Kidney epithelial cell (primary cell): ENCODE measurements at regions not wholly inside any gene's neighbourhood (a gene's known extent, or its start where the extent isn't known, plus 50 kb on each side); places are given as distances from the start of the nearest gene placed in this dataset.

Source experiments
- DNase-seq: peaks from one replicate; pipeline ENCODE4 v3.0.0-alpha.2; 2010; ENCODE audit warnings: low read depth
- H3K27me3 ChIP-seq: 2 replicates; pipeline ENCODE4 v1.6.0; 2011; ENCODE audit warnings: low read length; ENCODE audit not compliant: control insufficient read depth, insufficient read depth
- H3K36me3 ChIP-seq: 2 replicates; pipeline ENCODE4 v1.5.1; 2011; ENCODE audit warnings: low read length; ENCODE audit not compliant: control insufficient read depth, insufficient read depth
- H3K4me3 ChIP-seq: 2 replicates; pipeline ENCODE4 v1.5.1; 2011; ENCODE audit warnings: low read depth, mild to moderate bottlenecking, control low read depth, low read length
- TF ChIP-seq, protein P1 (sequence below): IDR thresholded peaks from 2 replicates; pipeline ENCODE4 v1.5.1; 2011; ENCODE audit warnings: mild to moderate bottlenecking, moderate library complexity, low read length, control low read depth, inconsistent platforms; ENCODE audit not compliant: insufficient read depth, poor library complexity, severe bottlenecking

DNA sequence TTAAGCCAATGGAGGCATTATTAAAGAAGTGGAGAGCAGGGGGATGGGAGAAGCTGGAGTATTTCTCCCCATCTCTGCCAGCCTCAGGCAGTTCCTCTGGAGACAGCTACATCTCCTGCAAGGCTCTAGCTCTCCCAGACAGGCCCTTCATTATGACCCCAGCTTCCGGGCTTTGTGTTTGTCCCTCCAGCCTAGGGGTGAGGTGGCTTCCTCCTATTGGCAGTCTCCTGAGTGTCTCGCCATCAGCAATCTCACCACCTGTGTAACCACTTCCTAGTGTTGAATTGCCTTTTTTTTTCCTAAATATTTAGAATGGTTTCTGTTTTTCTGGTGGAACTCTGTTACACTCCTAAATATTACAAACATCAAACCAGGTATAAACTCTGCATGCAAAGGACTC lies 122.3 kb downstream of the FAM174B start:
- Histone ChIP-seq H3K36me3 (no peaks in the 10 kb centered on the region), H3K4me3 (no peak overlapping the region), H3K27me3 (no peaks in the 10 kb centered on the region)
- TF ChIP-seq, protein P1, sequence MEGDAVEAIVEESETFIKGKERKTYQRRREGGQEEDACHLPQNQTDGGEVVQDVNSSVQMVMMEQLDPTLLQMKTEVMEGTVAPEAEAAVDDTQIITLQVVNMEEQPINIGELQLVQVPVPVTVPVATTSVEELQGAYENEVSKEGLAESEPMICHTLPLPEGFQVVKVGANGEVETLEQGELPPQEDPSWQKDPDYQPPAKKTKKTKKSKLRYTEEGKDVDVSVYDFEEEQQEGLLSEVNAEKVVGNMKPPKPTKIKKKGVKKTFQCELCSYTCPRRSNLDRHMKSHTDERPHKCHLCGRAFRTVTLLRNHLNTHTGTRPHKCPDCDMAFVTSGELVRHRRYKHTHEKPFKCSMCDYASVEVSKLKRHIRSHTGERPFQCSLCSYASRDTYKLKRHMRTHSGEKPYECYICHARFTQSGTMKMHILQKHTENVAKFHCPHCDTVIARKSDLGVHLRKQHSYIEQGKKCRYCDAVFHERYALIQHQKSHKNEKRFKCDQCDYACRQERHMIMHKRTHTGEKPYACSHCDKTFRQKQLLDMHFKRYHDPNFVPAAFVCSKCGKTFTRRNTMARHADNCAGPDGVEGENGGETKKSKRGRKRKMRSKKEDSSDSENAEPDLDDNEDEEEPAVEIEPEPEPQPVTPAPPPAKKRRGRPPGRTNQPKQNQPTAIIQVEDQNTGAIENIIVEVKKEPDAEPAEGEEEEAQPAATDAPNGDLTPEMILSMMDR, result no peak
- no peak for DNase-seq

DNA sequence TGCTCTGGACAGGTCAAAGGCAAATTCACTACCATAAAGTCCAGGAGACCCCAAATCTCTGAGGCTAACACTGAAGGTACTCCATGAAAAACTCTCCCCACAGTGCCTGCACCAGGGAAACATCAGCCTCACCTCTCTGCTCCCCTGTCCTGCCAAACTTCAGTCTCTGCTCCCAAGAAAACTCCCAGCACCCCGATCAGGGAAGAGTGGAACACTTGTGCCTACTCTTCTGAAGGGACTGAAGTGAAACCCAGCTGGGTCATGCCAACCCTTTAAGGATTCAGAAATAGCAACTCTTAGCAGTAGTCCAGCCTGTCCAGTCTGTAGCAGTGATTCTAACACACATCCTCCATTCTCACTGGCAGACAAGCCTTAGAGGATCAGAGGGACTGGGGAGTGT lies 124.2 kb downstream of the FAM174B start:
- Histone ChIP-seq H3K27me3 (no peaks in the 10 kb centered on the region), H3K4me3 (no peak overlapping the region), H3K36me3 (no peaks in the 10 kb centered on the region)
- no peak for DNase-seq
- TF ChIP-seq, protein P1, result no peak

DNA sequence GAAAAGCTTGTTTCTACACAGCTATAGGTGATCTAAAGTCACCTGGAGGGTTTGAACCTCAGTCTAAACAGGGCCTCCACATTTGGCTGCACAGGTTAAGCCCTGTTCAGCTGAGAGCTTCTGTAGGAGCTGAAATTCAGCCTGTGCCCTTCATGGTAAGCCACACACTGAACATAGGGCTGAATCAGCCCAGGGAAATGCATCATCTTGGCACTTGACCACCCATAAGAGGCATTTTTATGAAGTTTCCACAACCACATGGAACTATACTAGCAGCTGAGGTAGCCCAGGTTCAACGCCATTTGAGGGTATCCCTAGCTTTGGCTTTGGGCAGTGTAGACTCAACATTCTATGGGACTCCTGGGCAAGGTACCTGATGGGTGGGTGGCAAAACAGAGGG lies 126.8 kb downstream of the FAM174B start:
- Histone ChIP-seq H3K36me3 (no peaks in the 10 kb centered on the region), H3K27me3 (no peaks in the 10 kb centered on the region), H3K4me3 (no peak overlapping the region)
- DNase-seq, result no peak
- TF ChIP-seq, protein P1, result no peak

DNA sequence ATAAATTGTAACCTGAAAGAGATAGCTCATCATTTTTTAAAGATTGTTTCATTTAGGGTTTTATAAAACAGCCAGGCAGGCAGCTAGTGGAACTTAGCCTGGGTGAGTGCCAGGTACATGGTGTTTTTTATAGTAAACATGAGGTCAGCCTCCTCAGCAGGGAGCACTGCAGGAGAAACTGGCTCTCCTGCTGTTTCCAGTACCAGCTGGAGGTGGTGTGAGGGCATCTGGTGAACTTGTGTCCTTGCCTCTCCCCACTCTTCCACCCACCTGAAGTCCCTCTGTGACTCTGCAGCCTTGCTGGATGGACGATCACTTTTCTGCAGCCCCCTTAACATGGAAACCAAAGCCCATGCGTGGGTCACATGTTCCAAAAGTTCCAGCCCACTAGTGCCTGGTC lies 128.4 kb downstream of the FAM174B start:
- TF ChIP-seq, protein P1, result no peak
- Histone ChIP-seq H3K27me3 (no peaks in the 10 kb centered on the region), H3K4me3 (no peak overlapping the region), H3K36me3 (no peaks in the 10 kb centered on the region)
- no peak for DNase-seq

DNA sequence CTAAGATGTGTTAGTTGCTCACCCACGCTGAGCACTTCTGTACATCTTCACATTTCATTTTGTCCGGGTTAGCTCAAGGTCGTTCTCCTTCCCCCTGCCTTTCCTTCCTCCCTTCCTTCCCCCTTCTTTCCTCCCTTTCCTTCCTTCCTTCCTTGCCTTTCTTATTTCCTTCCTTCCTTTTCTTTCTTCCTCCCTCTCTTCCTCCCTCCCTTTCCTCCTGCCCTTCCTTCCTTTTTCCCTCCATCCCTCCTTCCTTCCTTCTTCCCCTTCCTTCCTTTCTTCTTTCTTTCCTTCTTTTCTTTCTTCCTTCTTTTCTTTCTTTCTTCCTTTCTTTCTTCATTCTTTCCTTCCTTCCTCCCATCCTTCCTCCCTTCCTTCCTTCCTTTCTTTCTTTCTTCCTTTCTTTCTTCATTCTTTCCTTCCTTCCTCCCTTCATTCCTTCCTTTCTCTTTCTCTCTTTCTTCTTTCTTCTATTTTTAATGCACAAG lies 129.8 kb downstream of the FAM174B start:
- TF ChIP-seq, protein P1, result no peak
- Histone ChIP-seq H3K36me3 (no peaks in the 10 kb centered on the region), H3K27me3 (no peaks in the 10 kb centered on the region), H3K4me3 (no peak overlapping the region)
- DNase-seq, result no peak

DNA sequence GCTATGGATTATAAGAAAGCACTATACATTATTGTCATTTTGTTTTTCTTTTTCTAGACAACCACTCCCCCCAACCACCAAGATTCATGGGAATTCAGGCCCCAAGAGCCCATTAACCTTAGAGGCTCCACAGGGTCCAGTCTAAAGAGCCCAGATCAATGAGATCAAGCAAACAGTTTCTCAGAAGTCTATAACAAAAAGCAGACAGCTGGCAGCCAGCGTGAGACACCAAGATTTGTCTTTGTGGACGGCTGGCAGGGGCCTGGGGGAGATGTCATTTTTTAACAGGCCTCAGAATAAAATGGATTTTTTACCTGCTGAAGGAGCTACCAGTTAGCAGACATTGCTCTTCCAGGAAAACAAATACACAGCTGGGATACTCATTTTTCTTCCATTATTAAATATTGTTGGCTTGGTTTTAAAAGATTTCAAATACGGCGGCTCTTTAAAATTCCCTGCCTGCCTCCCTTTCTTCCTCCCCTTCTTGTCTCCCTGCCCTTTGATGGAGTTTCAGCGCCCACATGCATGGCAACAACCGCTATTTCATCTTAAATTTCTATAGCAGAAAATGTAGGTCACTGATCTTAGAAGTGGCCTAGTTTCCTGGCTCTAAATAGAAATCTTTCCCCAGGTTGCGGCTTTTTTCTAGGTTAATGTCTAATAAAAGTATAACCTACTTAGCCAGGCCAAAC lies 130.6 kb downstream of the FAM174B start:
- no peaks in the 10 kb centered on the region for H3K27me3 ChIP-seq
- no peak overlapping the region for H3K4me3 ChIP-seq
- TF ChIP-seq, protein P1, result no peak
- H3K36me3 ChIP-seq, result no peaks in the 10 kb centered on the region
- no peak for DNase-seq
